Activated naive CD8-positive, alpha-beta T cell treated with anti-CD3 and anti-CD28 coated beads, Interleukin-2, amount 50 U/mL, for 24 hours (primary cell): ENCODE measurements at regions not wholly inside any gene's neighbourhood (a gene's known extent, or its start where the extent isn't known, plus 50 kb on each side); places are given as distances from the start of the nearest gene placed in this dataset.

Source experiments
- ATAC-seq: fragments of 150-1000 bp; cut with Tn5 transposase; one replicate; pipeline ENCODE4 v1.10.0; 2021
- DNase-seq: peaks from one replicate; pipeline ENCODE4 v3.0.0; 2021
- H3K27ac Mint-ChIP-seq: one replicate; pipeline ENCODE4 v1.8.0; 2021; ENCODE audit warnings: mild to moderate bottlenecking, mixed read lengths
- H3K27me3 Mint-ChIP-seq: one replicate; pipeline ENCODE4 v1.8.0; 2021; ENCODE audit warnings: mixed read lengths
- H3K36me3 Mint-ChIP-seq: one replicate; pipeline ENCODE4 v1.8.0; 2021; ENCODE audit warnings: low read depth, mixed read lengths
- H3K4me1 Mint-ChIP-seq: one replicate; pipeline ENCODE4 v1.8.0; 2021; ENCODE audit warnings: mixed read lengths
- H3K4me3 Mint-ChIP-seq: one replicate; pipeline ENCODE4 v1.8.0; 2021; ENCODE audit warnings: mild to moderate bottlenecking, moderate library complexity, mixed read lengths
- H3K9me3 Mint-ChIP-seq: one replicate; pipeline ENCODE4 v1.8.0; 2021; ENCODE audit warnings: mixed read lengths

DNA sequence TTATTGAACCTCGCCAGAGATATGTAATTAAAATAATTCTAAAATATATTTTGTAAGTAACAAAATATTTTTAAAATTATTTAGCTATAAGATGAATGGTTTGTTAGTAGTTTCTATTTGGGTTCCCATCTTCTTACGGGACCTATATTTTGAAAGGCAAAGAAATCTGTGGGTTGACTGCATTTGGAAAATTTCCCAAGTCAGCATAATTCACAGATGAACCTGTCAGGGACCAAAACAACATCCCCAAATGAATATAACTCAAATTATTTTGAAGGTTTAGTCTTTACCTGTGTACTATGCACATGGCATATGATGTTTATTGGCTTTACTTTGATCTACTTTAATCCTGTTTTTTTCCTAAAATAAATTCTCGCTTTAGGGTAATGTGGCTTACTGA, 607.4 kb upstream of the JAG1 start:
- no peaks in the 10 kb centered on the region for H3K36me3 Mint-ChIP-seq
- no peak overlapping the region for H3K4me3 Mint-ChIP-seq
- DNase-seq (no peak), ATAC-seq (no peak)
- no peak overlapping the region for H3K27ac Mint-ChIP-seq
- peaks cover 6% of the 10 kb centered on the region for H3K27me3 Mint-ChIP-seq
- H3K9me3 Mint-ChIP-seq = no peaks in the 10 kb centered on the region
- H3K4me1 Mint-ChIP-seq = no peaks in the 10 kb centered on the region

DNA sequence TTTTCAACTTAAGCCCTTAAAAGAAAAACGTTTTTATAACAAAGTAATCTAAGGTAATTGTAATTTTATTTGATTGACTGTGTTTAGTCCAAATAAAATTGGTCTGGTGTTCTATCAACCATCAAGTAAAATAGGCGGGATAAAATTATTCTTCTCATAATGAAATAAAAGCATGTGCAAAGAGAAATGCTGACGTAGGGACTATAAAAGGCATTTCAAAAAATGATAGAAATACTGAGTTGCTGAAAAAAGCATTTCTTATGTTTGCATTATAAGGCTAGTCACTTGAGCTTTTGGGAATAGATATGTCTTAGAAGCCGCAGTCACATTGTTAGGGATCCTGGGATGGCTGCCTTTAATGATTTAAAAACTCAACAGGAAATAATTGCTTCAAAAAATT, 608.0 kb upstream of the JAG1 start:
- H3K36me3 Mint-ChIP-seq = no peaks in the 10 kb centered on the region
- H3K27me3 Mint-ChIP-seq = peaks cover 6% of the 10 kb centered on the region
- no peaks in the 10 kb centered on the region for H3K4me1 Mint-ChIP-seq
- no peak overlapping the region for H3K27ac Mint-ChIP-seq
- H3K9me3 Mint-ChIP-seq = no peaks in the 10 kb centered on the region
- ATAC-seq = no peak
- no peak for DNase-seq
- H3K4me3 Mint-ChIP-seq = no peak overlapping the region

DNA sequence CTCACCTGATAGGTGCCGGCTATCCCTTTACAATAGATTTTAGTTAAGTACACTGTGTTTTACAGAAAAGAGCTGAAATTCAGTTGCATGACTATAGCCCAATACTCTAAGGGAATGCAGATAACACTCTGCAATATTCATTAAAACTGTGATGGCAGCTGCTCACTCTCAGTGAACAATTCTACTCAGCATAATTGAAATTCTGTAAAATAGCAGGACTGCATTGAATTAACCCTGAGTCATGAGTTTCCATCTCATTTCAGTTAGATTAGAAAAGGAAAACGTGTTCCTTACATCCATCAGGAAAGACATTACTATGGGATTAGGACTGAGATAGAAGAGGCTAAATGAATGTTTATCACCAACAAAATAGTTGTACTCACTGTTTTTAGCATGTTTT, 613.3 kb upstream of the JAG1 start:
- Mint-ChIP-seq H3K9me3 (no peaks in the 10 kb centered on the region), H3K4me1 (no peaks in the 10 kb centered on the region), H3K27ac (no peak overlapping the region), H3K36me3 (no peaks in the 10 kb centered on the region), H3K4me3 (no peak overlapping the region), H3K27me3 (no peaks in the 10 kb centered on the region)
- ATAC-seq (no peak), DNase-seq (no peak)

DNA sequence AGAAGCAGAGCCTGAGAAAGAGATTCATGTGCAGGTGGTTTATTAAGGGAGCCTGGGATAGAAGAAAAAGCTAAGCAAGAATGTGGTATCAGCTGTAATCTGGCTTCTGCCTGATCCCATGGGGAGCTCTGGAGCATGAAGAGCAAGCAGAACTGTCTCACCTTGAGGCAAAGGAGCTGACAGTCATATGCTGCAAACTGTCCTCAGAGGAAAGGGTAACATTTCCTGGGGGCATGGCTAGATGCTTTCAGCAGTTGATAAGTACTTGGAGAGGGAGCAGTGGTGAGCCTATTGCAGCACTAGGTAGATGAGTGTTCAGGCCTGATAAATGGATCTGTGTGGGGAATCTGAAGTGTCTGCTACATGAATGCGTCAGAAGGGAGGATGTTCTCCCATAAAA, 621.5 kb upstream of the BTBD3 start:
- no peaks in the 10 kb centered on the region for H3K36me3 Mint-ChIP-seq
- DNase-seq (no peak), ATAC-seq (no peak)
- H3K27me3 Mint-ChIP-seq = peaks cover 4% of the 10 kb centered on the region
- H3K4me3 Mint-ChIP-seq = no peak overlapping the region
- no peaks in the 10 kb centered on the region for H3K9me3 Mint-ChIP-seq
- no peaks in the 10 kb centered on the region for H3K4me1 Mint-ChIP-seq
- H3K27ac Mint-ChIP-seq = no peak overlapping the region

DNA sequence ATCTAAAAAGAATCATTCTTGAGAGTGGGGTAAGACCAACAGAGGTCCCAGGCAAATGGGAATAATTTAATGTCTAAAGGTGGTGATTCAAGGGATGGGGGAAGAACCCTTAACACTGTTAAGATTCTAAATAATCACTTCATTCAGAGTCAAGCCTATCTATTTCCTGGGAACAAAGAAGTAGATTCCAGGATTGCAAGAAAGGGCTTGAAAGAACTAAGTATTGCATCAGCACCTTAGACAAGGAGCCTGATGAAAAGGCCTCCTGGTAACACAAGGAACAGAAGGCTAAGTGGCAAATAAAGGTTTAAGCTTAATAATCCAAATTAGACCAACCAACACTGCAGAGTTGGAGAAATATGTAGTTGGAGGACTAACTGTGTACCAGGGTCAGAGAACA, 620.7 kb upstream of the BTBD3 start:
- Mint-ChIP-seq H3K27me3 (peaks cover 4% of the 10 kb centered on the region), H3K36me3 (no peaks in the 10 kb centered on the region), H3K4me3 (no peak overlapping the region), H3K27ac (no peak overlapping the region), H3K4me1 (no peaks in the 10 kb centered on the region), H3K9me3 (no peaks in the 10 kb centered on the region)
- no peak for ATAC-seq
- no peak for DNase-seq

DNA sequence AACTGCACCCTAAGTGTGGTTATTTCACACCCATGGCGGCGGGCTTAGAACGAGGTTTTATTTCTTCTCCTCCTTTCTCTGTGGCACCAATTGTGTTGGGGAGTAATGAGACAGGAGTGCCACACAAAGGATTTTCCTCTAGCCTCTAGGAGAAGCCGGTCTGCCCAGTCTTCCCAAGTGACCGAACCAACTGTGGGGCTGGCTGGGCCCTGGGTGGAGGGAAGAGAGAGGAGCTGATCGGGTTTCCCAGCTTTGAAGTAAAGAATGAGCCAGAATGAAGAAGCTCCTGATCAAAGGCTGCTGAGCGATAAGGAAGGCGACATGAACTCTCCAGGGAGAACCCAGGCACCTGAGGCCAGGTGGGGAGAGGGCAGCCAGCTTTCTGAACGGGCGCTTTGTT, 616.0 kb upstream of the BTBD3 start:
- ATAC-seq (no peak), DNase-seq (no peak)
- H3K4me1 Mint-ChIP-seq = no peaks in the 10 kb centered on the region

DNA sequence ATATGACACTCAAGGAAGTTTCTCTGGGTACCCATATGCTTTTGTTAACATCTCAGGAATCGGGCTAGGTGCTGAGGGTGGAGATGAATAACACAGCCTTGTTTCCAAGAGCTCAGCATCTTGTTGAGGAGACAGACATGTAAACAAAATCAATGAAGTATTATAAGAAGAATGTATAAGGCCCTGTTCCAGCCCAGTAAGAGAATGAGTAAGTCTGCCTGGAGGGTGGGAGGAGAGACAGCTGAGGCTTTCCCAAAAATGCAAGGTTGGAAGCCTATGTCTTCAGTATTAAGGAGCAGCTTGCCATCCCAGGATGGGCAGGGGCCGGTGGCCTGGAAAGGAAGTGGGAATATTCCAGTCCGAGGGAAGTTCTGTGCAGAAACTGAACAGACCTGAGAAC, 615.3 kb upstream of the BTBD3 start:
- no peak for ATAC-seq
- Mint-ChIP-seq H3K27ac (no peak overlapping the region), H3K9me3 (peaks cover 3% of the 10 kb centered on the region), H3K36me3 (no peaks in the 10 kb centered on the region), H3K4me1 (no peaks in the 10 kb centered on the region), H3K4me3 (no peak overlapping the region), H3K27me3 (no peaks in the 10 kb centered on the region)
- DNase-seq = no peak

More for the DNA sequence above, 616.0 kb upstream of the BTBD3 start:
- H3K27ac Mint-ChIP-seq = no peak overlapping the region
- no peak overlapping the region for H3K4me3 Mint-ChIP-seq
- peaks cover 1% of the 10 kb centered on the region for H3K27me3 Mint-ChIP-seq
- H3K36me3 Mint-ChIP-seq = no peaks in the 10 kb centered on the region
- peaks cover 3% of the 10 kb centered on the region for H3K9me3 Mint-ChIP-seq

DNA sequence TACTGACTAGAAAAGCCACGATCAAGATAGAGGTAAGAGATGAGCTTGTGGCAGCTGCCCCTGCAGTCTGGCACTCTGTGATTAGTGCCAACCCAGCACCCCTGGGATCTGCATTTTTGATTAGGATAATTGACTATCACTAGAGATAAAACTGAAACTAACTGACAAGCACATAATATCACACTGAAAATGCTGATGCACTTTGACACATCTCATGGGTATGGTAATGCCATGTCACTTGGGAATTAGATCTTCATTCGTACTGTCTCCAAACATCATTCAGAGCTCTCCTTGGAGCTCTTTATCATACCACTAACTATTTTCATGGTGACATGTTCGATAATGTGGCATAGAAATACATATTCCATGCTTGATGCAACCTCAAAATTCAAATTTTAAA, 612.9 kb upstream of the BTBD3 start:
- DNase-seq (no peak), ATAC-seq (no peak)
- Mint-ChIP-seq H3K4me1 (no peaks in the 10 kb centered on the region), H3K36me3 (no peaks in the 10 kb centered on the region), H3K27ac (no peak overlapping the region), H3K9me3 (peaks cover 3% of the 10 kb centered on the region), H3K27me3 (no peaks in the 10 kb centered on the region), H3K4me3 (no peak overlapping the region)

DNA sequence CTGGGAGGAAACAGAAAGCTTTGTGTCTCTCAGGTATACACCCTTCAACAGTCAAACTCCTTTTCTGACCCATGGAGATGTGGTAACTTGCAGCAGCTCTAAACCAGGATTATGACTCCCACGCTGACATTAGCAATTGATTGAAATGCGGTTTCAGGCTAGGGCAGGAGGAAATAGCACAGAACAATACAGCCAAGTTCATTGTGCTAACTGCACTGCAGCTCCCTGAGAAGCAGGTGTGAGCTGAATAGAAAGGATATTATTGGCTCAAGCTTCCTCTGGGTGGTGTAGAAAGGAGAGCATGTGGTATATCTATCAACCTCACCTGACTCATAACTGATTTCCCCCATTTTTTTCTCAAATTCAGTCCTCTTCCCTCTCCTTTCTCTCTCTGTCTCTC, 612.3 kb upstream of the BTBD3 start:
- Mint-ChIP-seq H3K4me1 (no peaks in the 10 kb centered on the region), H3K4me3 (no peak overlapping the region), H3K36me3 (no peaks in the 10 kb centered on the region), H3K27ac (no peak overlapping the region), H3K27me3 (no peaks in the 10 kb centered on the region), H3K9me3 (peaks cover 3% of the 10 kb centered on the region)
- DNase-seq (no peak), ATAC-seq (no peak)

DNA sequence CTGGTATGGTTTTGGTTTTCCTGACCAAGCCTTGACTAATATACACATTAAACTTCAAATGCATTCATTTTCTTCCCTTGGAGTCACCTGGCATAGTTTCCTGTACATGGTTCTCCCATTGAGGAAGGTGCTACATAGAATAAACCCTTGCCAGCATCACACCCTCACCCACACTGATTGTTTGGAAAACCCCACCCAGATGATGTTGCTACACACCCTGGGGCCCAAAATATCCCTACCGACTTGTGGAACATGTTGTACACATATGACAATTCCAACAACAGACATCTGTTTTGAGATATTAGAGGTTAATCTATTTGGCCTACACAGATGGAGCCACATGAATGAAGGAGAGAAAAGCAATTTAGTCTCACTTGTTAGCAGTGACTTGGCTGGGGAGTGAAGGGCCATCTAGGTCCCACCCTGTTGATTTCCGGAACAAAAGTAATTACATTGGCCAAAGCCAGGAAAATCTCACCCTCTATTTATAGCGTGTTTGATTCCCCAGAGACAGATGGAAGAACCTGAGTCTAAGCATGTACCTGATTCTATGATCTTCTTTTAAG, 606.0 kb upstream of the BTBD3 start:
- Mint-ChIP-seq H3K9me3 (no peaks in the 10 kb centered on the region), H3K27me3 (no peaks in the 10 kb centered on the region), H3K4me1 (no peaks in the 10 kb centered on the region), H3K4me3 (no peak overlapping the region), H3K27ac (no peak overlapping the region), H3K36me3 (no peaks in the 10 kb centered on the region)
- DNase-seq (no peak), ATAC-seq (no peak)

DNA sequence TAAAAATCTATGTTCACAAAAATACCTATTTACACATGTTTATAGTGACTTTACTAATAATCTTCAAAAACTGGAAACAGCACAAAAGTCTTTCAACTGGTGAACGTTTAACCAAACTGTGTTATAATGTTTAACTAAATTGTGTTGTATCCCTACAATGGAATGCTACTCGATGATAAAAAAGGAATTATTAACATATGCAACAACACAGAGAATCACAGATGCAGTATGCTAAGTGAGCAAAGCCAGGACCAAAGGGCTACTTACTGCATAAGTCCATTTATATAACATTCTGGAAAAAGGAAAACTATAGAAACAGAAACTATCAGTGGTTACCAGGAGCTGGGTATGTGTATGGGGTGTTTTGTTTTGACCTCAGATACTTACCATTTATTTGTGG, 602.2 kb upstream of the BTBD3 start:
- ATAC-seq (no peak), DNase-seq (no peak)
- H3K9me3 Mint-ChIP-seq = peaks cover 10% of the 10 kb centered on the region
- no peak overlapping the region for H3K27ac Mint-ChIP-seq
- no peaks in the 10 kb centered on the region for H3K4me1 Mint-ChIP-seq
- H3K4me3 Mint-ChIP-seq = no peak overlapping the region
- H3K36me3 Mint-ChIP-seq = no peaks in the 10 kb centered on the region
- H3K27me3 Mint-ChIP-seq = no peaks in the 10 kb centered on the region

DNA sequence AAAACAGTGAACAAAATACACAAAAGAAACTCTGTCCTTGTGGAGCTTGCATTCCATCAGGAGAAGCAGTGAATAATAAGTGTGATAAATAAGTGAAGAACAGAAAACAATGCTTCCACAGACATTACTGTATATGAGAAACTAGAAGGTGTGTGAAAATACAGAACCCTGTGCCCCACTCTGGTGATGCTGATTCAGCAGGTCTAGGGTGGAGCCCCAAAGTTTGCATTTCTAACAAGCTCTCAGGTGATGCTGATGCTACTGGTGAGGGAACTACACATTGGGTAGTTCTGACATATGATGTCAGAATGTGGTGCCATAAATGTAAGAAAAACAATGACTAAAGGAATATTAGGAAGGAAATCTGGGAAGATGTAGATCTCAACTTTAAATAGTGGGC, 601.4 kb upstream of the BTBD3 start:
- Mint-ChIP-seq H3K4me1 (no peaks in the 10 kb centered on the region), H3K36me3 (no peaks in the 10 kb centered on the region), H3K27ac (no peak overlapping the region), H3K9me3 (peaks cover 11% of the 10 kb centered on the region), H3K4me3 (no peak overlapping the region), H3K27me3 (no peaks in the 10 kb centered on the region)
- no peak for DNase-seq
- ATAC-seq = no peak

DNA sequence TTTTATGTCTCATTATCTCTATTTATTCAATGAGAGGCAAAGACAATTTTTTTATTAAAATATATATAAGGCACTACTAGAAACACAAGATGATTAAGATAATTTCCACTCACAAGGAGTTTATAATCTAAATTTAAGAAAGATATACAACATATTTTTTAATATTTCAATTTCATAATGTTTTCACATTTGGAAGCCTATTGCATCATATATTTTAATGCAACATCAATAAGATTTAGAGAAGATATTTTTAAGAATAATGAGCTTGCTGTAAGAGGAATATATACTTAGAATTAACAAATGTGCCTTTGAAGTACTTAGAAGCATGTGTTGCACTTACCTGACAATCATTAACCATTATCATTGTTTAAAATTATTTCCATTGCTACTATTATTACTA, 597.7 kb upstream of the BTBD3 start:
- peaks cover 16% of the 10 kb centered on the region for H3K9me3 Mint-ChIP-seq
- no peaks in the 10 kb centered on the region for H3K27me3 Mint-ChIP-seq
- ATAC-seq (no peak), DNase-seq (no peak)
- H3K4me1 Mint-ChIP-seq = no peaks in the 10 kb centered on the region
- no peak overlapping the region for H3K27ac Mint-ChIP-seq
- no peak overlapping the region for H3K4me3 Mint-ChIP-seq
- H3K36me3 Mint-ChIP-seq = no peaks in the 10 kb centered on the region

DNA sequence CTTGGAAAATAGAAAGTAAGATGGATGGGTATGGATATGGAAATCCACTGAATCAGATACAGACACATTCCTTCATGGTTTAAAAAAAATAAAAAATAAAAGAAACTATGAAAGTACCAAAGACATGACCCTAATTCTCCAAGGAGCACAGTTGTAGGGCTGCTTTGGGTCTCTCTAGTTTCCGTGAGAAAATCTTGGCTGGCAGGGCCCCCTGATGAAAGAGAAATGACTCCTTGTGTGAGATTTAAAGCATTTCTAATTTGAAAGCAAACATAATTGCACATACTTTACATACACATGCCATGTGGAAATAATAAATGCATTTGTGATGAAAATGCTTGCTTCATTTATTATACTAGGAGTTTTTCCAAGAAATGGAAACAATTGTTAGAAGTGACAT, 593.9 kb upstream of the BTBD3 start:
- Mint-ChIP-seq H3K4me3 (no peak overlapping the region), H3K36me3 (no peaks in the 10 kb centered on the region), H3K9me3 (peaks cover 9% of the 10 kb centered on the region), H3K27ac (no peak overlapping the region), H3K4me1 (no peaks in the 10 kb centered on the region), H3K27me3 (no peaks in the 10 kb centered on the region)
- ATAC-seq = no peak
- no peak for DNase-seq

DNA sequence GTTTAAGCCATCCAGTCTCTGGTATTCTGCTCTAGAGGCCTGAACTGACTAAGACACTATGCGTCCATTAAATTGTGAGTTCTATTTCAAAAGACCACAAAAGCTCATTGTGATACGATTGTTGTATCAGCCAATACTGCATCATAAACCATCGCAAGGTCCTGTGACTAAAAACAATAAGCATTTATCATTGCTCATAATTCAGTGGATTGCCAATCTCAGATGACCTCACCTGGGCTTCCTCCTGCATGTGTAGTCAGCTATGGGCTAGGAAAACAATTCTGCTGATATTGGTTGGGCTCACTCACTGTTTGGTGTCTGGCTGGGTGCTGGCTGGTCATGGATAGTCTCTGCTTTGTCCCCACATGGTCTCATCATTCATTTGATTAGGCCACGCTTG, 592.7 kb upstream of the BTBD3 start:
- no peak for ATAC-seq
- no peak for DNase-seq
- peaks cover 9% of the 10 kb centered on the region for H3K9me3 Mint-ChIP-seq
- H3K27me3 Mint-ChIP-seq = no peaks in the 10 kb centered on the region
- no peaks in the 10 kb centered on the region for H3K4me1 Mint-ChIP-seq
- no peaks in the 10 kb centered on the region for H3K36me3 Mint-ChIP-seq
- no peak overlapping the region for H3K27ac Mint-ChIP-seq
- no peak overlapping the region for H3K4me3 Mint-ChIP-seq

DNA sequence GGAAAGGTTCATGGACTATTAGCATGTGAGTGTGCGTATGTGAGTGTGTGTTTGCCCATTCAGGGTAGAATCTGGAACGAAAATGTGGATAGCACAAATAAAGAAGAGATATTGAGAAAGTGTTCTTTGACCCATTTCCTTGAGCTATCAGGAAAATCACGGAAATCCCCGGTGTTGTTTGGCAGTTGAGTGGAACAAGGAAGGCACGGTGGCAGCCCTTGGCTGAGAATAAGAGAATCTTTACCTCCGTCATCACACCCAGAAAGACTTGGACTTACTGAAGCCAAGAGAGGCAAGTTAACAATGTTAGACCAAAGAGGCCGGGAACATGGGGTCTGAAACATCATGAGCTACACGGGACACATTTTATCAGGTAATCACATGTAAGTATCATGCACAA, 588.9 kb upstream of the BTBD3 start:
- peaks cover 8% of the 10 kb centered on the region for H3K9me3 Mint-ChIP-seq
- no peaks in the 10 kb centered on the region for H3K4me1 Mint-ChIP-seq

More for the DNA sequence above, 588.9 kb upstream of the BTBD3 start:
- H3K27me3 Mint-ChIP-seq = no peaks in the 10 kb centered on the region
- no peaks in the 10 kb centered on the region for H3K36me3 Mint-ChIP-seq
- ATAC-seq (no peak), DNase-seq (no peak)
- H3K4me3 Mint-ChIP-seq = no peak overlapping the region
- no peak overlapping the region for H3K27ac Mint-ChIP-seq
